ENCODE measurements at regions not wholly inside any gene's neighbourhood (a gene's known extent, or its start where the extent isn't known, plus 50 kb on each side); places are given as distances from the start of the nearest gene placed in this dataset.
A peak's percentile ranks its signal among the peaks of the same experiment; 100 is the strongest.
"Not testable (repeated sequence)": the region's sequence is repeated elsewhere in the genome, so short reads cannot be mapped to it uniquely, and the experiment has no call there.

GRCh38 chr2:128512379-128513115 lies 193.9 kb upstream of the HS6ST1 start:
- no peaks in the 10 kb centered on the region for H3K9me3 ChIP-seq
- H3K4me1 ChIP-seq, result peaks cover 0 to 16% of the 10 kb centered on the region in 2 donors
- H3K4me3 ChIP-seq, result no peak overlapping the region
- no peaks in the 10 kb centered on the region for H3K36me3 ChIP-seq
- DNase-seq (no peak), ATAC-seq (no peak)
- H3K27ac ChIP-seq, result no peak overlapping the region
- H3K27me3 ChIP-seq, result no peaks in the 10 kb centered on the region
- TF ChIP-seq, protein P1, sequence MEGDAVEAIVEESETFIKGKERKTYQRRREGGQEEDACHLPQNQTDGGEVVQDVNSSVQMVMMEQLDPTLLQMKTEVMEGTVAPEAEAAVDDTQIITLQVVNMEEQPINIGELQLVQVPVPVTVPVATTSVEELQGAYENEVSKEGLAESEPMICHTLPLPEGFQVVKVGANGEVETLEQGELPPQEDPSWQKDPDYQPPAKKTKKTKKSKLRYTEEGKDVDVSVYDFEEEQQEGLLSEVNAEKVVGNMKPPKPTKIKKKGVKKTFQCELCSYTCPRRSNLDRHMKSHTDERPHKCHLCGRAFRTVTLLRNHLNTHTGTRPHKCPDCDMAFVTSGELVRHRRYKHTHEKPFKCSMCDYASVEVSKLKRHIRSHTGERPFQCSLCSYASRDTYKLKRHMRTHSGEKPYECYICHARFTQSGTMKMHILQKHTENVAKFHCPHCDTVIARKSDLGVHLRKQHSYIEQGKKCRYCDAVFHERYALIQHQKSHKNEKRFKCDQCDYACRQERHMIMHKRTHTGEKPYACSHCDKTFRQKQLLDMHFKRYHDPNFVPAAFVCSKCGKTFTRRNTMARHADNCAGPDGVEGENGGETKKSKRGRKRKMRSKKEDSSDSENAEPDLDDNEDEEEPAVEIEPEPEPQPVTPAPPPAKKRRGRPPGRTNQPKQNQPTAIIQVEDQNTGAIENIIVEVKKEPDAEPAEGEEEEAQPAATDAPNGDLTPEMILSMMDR (IDR thresholded peaks at IDR 0.05), result no peak
- intact Hi-C loops (cut with DNase I), result no loop called here

DNA sequence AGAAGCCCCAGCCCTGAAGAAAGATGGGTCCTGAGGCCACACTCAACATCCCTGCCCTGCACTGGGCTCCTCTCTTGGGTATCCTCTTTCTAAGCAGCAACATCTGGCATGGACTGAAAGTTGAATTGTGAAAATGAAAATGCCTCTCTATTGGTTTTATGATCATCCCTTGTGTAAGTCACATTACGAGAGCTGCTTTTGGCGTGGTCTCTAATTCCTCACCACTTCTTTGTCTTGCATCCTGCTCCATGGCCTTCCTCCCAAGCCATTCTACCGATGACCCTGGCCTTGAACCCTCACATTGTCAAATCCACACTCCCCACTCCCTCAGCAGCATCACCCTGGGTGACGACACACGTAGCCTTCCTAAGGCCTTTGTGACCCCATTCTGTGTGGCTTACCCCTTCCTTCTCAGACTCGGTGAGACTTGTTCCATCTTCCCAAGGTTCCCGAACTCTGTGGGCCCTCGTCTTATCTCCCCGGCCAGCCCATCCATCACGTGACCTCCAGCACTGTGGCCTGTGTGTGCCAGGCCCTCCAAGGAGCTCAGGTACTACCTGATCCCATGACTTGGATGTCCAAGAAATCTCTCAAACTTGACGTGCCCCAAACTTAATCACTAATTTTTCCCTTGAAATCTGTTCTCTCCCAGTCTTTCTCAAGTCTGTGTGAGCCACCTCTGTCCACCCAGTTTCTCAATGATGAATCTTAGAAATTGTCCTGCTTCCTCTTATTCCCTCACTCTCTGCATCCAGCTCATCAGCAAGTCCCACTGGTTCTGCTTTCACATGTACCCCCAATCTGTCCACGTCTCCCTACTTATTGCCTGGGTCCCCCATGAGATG lies 194.7 kb upstream of the HS6ST1 start:
- intact Hi-C loops (cut with DNase I), result no loop called here
- TF ChIP-seq, protein P1 (IDR thresholded peaks at IDR 0.05), result no peak
- peaks cover 0 to 16% of the 10 kb centered on the region in 2 donors for H3K4me1 ChIP-seq
- DNase-seq, result no peak
- H3K4me3 ChIP-seq, result no peak overlapping the region
- no peaks in the 10 kb centered on the region for H3K36me3 ChIP-seq
- H3K9me3 ChIP-seq, result no peaks in the 10 kb centered on the region
- peak; percentile 72 for ATAC-seq
- H3K27ac ChIP-seq, result peak overlapping the region in 1 of 2 donors; percentile 34
- H3K27me3 ChIP-seq, result no peaks in the 10 kb centered on the region

- Histone ChIP-seq H3K36me3 (no peaks in the 10 kb centered on the region), H3K27ac (peak overlapping the region in 1 of 2 donors; percentile 34), H3K4me1 (peaks cover 0 to 16% of the 10 kb centered on the region in 2 donors), H3K9me3 (no peaks in the 10 kb centered on the region), H3K27me3 (no peaks in the 10 kb centered on the region), H3K4me3 (no peak overlapping the region)
- ATAC-seq, result peak; percentile 81
- TF ChIP-seq, protein P1 (IDR thresholded peaks at IDR 0.05), result no peak
- intact Hi-C loops (cut with DNase I), result no loop called here
- peak in 1 of 4 donors; percentile 57 for DNase-seq
Measured at GRCh38 chr2:128513961-128514283, 195.3 kb upstream of the HS6ST1 start.

- DNase-seq, result no peak
- Histone ChIP-seq H3K9me3 (no peaks in the 10 kb centered on the region), H3K27ac (no peak overlapping the region), H3K4me3 (no peak overlapping the region), H3K27me3 (no peaks in the 10 kb centered on the region), H3K4me1 (peaks cover 0 to 16% of the 10 kb centered on the region in 2 donors), H3K36me3 (no peaks in the 10 kb centered on the region)
- intact Hi-C loops (cut with DNase I), result no loop called here
- no peak for ATAC-seq
- TF ChIP-seq, protein P1 (IDR thresholded peaks at IDR 0.05), result no peak
Measured at GRCh38 chr2:128514555-128514955, 195.9 kb upstream of the HS6ST1 start.

DNA sequence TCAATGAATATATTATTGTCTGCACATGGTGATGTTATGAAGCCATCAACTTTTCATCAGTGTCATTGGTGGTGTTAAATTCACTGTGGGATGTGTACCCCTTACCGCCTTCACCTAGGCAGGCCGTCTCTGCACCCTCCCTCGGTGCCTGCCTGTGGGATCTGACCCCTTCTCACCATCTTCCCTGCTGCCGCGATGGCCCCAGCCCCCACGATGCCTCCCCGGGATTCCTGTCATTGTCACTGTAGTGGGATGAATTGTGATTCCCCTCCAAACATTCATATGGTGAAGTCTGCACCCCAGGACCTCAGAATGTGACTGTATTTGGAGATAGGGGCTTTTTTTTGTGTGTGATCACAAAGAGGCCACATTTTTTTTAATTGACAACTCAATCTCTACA lies 198.3 kb upstream of the HS6ST1 start:
- intact Hi-C loops (cut with DNase I), result no loop called here
- Histone ChIP-seq H3K36me3 (no peaks in the 10 kb centered on the region), H3K4me1 (peaks cover 0 to 29% of the 10 kb centered on the region in 2 donors), H3K27me3 (no peaks in the 10 kb centered on the region), H3K27ac (no peak overlapping the region), H3K9me3 (no peaks in the 10 kb centered on the region), H3K4me3 (no peak overlapping the region)
- ATAC-seq, result no peak
- TF ChIP-seq, protein P1 (IDR thresholded peaks at IDR 0.05), result no peak
- DNase-seq, result no peak

DNA sequence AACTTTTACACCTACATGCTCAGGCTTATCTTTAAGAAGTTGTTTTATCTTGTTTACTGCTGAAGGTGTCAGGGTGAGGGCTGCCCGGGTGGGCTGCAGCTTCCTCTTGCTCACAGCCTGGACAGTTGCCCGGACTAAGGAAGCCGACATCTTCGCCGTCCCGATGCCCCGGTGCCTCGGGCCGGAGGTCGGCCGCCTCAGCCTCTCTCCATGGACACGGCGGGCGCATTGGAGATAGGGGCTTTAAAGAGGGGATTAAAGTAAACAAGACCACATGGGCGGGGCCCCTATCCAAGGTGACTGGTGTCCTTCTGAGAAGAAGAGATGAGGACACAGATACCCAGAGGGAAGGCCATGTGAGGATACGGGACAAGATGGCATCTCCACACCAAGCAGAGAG lies 200.4 kb upstream of the HS6ST1 start:
- H3K9me3 ChIP-seq; DNase-seq; intact Hi-C loops (cut with DNase I); H3K27ac ChIP-seq; H3K36me3 ChIP-seq; ATAC-seq; H3K27me3 ChIP-seq; H3K4me3 ChIP-seq: not testable (repeated sequence)
- peaks cover 0 to 18% of the 10 kb centered on the region in 2 donors for H3K4me1 ChIP-seq
